Activated T-helper 9 cell treated with anti-CD3 and anti-CD28 coated beads, Interleukin-2, amount 50 U/mL, for 16 hours (primary cell): ENCODE measurements at regions not wholly inside any gene's neighbourhood (a gene's known extent, or its start where the extent isn't known, plus 50 kb on each side); places are given as distances from the start of the nearest gene placed in this dataset.
A peak's percentile ranks its signal among the peaks of the same experiment; 100 is the strongest.
"Not testable (repeated sequence)": the region's sequence is repeated elsewhere in the genome, so short reads cannot be mapped to it uniquely, and the experiment has no call there.

ENCODE experiments used
- DNase-seq: peaks from one replicate; pipeline ENCODE4 v3.0.0-alpha.2; 2020; ENCODE audit warnings: low read depth

DNA sequence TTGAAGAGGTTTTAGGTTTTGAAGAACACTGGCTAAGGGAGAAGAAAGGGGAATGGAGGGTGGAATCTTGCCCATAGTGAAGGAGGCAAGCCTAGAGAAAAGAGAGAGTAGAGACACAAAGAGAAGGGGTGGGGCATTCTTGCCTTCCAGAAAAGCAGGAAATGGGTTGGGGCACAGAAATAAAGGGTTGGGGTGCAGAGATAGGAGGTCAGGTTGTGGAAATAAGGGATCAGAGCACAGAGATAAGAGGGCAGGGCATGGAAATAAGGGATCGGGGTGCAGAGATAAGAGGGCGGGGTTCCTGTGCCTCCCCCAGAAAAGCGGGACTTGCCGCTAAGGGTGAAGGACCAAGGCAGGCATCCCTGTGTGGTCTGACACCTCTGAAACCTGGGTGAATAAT is 69.9 kb downstream of the ALG1L2 start:
- not testable (repeated sequence) for DNase-seq

DNA sequence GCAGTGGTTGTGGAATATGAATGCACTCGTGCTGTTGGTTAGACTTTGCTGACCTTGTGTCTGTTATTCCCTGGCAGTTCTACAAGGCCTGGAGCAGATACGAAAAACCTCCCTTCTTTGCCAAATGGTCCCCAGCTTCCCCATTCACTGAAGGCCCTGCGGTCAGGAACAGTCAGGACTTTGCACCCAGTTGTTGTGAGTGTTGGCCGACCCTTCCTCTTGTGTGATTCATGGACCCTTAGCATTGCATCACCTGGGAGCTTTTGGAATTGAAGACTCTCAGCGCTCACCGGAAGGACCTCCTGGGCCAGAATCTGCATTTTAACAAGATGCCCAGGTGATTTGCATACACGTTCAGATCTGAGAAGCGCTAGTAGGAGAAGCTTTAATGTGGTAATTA is 71.6 kb downstream of the ALG1L2 start:
- not testable (repeated sequence) for DNase-seq

DNA sequence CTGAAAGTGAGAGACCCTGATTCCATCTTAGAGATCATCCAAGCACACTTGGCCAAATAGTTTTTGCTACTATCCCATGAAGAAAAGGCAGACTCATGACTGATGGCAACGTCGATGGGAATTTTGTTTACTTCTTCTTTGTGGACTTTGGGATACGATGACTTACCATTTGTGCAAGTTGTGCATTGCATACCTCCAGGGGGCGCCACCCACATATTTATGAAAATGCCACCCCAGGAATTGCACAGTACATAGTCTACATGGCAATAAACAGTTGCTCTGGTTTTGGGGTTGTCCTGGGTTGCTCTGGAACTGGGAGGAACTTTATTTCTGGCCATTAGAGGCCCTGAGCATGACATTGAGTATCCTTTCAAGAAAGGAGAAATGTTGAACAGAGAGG is 73.8 kb downstream of the ALG1L2 start:
- not testable (repeated sequence) for DNase-seq

DNA sequence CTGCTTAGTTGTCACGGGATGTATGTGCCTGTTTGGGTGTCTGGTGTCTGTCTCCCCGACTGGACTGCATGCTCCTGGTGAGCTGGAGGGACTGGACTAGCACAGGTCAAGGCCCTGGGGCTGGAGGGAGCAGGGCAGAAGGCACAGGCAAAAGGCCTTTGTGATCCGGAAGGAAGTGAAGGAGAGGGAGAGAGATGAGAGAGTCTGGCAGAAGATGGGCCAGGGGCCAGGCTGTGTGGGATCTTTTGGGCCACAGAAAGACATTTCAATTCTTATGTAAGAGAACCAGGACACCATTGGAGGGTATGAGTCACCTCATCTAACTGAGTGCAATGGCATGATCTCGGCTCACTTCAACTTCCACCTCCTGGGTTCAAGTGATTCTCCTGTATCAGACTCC is 85.2 kb downstream of the ALG1L2 start:
- DNase-seq = not testable (repeated sequence)

DNA sequence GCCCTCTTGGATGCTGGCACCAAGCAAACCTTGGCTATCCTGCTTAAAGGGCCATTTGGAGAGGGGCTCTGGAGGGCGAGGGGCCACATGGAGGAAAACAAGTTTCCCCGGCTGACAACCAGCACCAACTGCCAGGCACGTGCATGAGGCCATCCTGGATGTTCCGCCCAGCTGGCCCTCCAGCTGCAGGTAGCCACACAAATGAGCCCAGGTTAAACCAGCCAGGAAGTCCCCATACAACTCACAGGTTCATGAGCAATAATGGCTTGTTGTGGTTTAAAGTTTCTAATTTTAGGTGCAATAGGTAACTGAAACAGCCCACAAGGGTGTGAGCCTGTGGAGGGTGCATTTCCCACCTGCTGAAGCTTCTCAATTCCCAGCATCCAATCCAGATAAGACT is 93.6 kb downstream of the ALG1L2 start:
- DNase-seq = not testable (repeated sequence)

DNA sequence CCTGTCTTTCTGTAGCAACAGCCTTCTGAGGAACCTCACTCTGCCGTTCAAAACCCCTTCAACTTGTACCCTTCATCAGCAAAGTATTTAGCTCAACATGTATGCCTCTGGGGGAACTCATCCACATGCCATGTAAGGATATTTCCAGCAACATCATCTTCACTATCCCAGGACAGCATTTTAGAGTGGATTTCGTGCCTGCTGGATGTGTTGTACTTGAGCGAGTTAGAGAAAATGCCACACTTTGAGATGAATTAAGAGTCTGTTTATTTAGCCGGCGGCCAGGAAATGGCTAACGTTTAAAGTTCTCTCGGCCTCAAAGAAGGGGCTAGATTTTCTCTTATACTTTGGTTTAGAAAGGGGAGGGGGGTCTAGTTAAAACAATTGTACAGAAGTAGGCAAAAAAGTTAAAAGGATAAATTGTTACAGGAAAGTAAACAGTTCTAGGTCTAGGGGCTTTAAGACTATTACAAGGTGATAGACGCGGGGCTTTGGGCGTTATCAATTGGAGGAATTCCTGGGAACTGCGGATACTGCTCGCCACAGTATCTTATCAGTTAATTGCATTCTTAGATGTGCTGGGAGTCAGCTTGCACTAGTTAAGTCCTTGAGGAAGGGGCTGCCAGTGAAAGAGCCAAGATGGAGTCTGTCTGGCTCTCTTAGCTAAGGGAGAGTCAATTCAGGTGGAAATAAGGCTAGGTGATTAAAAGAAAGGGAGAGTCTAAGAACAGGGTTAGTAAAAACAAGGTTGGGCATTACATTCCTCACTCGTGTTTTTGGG is 95.0 kb downstream of the ALG1L2 start:
- not testable (repeated sequence) for DNase-seq

DNA sequence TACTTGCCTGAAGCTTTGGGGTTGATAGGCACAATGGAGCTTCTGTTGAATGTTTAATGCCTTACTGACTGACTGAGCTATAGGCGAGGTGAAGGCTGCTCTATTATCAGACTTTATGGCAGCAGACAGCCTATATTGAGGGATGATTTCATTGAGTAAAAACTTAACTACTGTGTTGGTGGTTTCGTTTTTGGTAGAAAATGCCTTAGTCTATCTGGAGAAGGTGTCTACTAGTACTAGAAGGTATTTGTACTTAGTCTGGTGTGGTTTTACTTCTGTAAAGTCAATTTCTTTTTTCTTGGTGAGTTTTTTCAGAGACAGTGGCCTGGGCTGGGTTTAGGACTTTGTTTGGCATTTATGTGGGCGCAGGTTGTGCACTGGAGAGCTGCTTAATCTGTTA is 97.2 kb downstream of the ALG1L2 start:
- DNase-seq = not testable (repeated sequence)

DNA sequence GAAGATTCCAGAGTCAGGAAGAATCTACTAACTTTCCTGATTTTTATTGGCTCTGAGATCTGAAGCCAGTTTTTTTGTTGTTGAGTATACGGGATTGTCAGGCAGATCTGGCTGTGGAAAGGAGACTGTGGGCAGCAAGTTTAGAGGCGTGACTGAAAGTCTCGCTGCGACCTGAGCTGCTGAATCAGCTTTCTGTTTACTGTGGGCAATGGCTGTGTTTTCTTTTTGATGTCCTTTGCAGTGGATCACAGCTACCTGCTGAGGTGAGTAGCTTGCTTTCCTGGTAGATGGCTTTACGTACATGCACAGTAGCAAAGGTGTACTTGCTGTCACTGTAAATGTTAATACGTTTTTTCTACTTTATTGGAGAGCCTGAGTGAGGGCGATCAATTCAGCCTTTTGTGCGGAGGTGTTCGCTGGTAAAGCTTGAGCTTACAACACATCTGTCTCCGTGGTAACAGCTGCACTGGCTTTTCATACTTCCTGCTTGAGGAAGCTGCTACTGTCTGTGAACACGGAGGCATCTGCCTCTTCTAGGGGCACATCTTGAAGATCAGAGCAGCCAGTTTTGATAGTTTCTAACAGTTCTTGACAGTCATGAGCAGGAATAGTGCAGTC is 97.8 kb downstream of the ALG1L2 start:
- peak; percentile 7 for DNase-seq

DNA sequence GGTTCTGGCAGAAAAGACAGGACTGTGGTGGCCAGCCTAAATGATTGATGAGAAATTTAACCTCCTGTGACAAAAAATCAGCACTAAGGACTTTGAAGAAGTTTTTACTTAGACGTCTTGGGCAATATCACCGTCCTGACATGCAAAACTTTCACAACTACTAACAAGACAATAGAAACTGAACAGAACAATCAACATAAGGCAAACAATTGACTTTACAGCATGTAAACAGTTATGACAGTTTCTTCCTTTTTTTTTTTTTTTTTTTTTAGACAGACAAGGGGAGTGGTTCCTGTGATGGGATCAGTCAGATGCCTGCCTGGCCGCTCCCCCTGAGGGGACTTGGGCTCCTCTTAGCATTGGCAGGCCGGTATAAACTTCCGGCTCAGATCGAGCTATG is 100.8 kb downstream of the ALG1L2 start:
- DNase-seq = not testable (repeated sequence)

DNA sequence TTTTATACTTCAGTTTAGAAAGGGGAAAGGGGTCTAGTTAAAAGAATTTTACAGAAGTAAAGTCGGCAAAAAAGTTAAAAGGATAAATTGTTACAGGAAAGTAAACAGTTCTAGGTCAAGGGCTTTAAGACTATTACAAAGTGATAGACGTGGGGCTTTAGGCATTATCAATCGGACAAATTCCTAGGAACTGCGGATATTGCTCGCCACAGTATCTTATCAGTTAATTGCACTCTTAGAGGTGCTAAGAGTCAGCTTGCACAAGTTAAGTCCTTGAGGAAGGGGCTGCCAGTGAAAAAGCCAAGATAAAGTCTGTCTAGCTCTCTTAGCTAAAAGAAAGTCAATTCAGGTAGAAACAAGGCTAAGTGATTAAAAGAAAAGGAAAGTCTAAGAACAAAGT is 102.1 kb downstream of the ALG1L2 start:
- not testable (repeated sequence) for DNase-seq

DNA sequence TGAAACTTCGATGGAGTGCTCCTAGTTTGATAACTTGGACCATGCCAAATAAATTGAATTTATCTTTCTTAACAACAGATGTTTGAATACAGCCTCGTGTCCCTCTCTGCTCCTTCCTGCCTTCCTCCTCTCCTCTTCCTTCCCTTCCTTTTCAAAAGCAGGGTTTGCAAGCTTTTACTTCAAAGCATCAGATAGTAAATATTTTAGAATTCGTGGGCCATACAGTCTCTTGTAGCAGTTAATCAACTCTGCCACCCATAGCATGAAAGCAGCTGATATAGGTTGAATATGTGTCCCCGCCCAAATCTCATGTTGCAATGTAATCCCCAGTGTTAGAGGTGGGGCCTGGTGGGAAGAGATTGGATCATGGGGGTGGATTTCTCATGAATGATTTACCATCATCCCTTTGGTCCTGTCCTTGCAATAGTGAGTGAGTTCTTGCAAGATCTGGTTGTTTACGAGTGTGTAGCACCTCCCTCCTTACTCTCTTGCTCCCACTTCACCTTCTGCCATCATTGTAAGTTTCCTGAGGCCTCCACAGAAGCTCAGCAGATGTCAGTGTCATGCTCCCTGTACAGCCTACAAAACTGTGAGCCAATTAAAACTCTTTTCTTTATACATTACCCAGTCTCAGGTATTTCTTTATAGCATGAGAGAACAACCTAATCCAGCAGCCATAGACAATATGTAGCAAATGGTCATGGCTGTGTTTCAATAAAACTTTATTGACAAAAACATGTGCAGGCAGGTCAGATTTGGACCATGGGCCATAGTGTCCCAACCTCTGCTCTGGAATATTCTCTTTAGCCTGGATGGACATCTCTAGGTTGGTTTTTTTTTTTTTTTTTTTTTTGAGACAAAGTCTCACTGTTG is 102.8 kb downstream of the ALG1L2 start:
- DNase-seq = not testable (repeated sequence)

DNA sequence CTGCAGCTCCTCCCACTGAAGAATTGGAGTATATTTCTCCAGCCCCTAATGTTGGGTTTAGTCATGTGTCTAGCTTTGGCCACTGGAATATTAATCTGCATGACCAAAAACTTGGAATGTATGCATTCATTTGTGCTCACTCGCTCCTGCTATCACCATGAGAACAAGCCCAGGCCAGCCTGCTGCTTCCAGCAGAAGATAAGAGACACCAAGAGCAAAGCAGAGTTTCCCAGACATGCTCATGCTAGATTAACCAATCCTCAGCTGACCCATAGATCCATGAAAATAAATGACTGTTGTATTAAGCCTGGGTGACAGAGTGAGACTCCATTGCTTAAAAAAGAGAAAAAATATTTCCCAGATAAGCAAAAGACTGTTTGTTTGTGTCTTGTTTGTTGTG is 119.6 kb downstream of the ALG1L2 start:
- DNase-seq = not testable (repeated sequence)

DNA sequence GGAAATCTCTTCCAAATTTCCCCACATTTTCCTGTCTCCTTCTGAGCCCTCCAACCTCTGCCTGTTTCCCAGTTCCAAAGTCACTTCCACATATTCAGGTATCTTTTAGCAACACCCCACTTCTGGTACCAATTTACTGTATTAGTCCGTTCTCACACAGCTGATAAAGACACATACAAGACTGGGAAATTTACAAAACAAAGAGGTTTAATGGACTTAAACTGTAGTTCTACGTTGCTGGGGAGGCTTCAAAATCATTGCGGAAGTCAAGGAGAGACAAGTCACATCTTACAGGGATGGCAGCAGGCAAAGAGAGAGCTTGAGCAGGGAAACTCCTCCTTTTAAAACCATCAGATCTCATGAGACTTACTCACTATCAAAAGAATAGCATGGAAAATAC is 122.0 kb downstream of the ALG1L2 start:
- DNase-seq = not testable (repeated sequence)

DNA sequence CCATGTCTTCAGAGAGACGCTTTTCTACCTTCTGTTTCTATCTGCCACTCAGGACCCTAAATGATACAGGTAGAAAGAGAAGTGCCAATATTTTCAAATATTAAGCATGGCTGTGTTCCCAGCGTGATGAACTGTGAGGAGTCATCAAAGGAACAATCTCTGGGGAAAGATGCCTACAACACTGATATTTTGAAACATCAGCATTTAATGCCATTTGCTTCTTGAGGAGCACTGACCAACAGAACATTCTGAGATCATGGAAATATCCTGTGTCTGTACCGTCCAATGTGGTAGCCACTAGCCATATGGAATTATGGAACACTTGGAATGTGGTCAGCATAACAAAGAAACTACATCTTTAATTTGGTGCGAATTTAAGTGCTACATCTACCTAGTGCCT is 117.9 kb upstream of the COL6A5 start:
- DNase-seq = no peak

DNA sequence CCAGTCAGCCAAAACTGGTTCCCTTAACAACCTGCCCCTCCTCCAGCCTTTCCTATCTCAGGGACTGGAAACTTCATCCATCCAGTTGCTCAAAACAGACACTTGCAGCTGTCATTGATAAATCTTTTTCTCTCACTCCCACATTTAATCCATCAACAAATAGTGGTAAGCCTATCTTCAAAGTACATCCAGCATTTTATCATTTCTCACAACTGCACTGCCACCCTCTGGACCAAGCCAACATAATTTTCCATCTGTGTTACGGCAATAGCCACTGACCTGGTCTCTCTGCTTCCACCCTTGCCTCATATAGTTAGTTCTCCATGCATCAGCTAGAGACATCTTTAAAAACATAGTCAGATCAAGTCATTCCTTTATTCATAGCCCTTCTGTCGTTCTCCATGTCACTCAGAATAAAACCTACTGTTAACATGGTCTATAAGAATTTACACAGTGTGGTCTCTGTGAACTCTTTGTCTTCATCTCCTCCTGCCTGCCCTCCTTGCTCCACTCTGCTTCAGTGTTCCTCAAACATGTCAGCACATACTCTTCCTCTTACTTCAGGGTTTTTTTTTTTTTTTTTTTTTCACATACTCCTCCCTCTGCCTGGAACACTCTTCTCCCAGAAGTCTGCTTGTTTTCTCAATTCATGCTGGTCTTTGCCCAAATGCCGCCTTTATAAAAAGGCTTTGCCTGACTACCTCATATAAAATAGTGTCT is 102.5 kb upstream of the COL6A5 start:
- DNase-seq = no peak

DNA sequence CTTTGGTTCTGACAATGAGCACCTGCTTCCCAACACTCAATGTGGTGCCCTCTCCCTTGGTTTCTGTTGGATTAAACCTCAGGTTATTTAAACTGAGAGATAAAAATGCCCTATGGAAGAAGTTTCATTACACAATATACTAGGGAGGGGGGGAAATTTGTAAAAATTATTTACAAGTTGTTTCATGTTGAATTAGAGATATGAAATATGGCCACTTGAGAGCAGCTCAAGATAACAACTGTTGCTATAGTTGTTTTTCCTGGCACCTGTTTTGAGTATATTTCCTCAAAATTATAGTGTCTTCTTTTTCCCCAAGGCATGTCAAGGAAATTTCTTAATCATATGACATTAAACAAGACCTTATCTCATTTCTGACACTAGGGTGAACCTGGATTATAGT is 101.7 kb upstream of the COL6A5 start:
- no peak for DNase-seq

DNA sequence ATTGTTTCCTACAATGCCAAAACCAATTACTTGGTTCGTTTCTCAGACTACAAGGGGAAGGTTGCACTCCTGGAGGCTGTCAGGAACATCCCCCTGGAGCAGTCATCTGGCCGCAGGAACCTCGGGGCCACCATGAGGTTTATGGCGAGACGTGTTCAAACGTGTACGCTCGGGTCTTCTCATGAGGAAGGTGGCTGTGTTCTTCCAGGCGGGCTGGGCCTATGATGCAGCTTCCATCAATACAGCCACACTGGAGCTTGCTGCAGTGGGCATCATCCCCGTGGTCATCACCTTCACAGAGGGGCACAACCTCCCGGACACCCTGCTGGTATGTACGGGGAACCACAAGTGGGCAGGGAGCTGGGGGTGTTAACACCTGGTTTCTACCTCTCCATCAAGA is 94.5 kb upstream of the COL6A5 start:
- DNase-seq = no peak

DNA sequence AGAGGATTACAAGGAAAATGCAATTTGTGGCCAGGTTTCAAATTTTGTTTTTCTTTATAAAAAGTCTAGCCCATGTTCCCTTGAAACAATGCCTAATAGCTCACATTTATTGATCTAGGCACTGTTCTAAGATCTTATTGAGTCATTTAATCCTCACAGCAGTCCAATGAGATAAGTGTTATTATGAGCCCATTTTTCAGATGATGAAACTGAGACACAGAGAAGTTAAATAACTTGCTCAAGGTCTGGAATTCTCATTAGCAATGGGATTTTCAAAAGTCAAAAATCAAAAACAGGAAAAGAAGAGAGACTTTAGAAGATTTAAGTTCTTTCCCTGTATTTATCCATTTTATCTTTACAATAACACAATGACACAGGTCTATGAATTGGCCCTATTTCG is 90.0 kb upstream of the COL6A5 start:
- no peak for DNase-seq

DNA sequence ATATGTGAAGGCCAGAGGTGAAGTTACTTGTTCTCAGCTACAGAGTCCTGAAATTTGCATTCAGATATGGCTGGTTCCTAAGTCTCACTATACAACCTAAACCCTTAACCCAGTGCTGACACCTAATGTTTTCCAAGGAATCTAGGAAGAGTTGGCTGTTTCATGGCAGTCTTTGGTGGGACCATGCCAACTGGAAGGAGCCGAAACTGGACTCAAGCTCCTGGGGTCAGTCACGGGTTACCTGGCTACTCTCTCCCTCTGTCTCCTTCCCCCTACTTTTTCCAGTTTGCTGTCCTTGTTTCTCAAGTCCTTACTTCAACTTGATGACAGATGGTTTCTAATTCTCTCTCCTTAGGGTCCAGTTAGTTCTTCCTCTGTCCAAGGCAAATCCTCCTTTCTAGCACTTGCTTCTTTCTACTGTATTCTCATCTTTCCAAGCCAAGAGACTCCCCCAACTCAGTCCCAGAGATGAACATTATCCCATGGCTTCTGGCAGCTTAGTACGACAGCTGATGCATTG is 88.6 kb upstream of the COL6A5 start:
- DNase-seq = no peak

DNA sequence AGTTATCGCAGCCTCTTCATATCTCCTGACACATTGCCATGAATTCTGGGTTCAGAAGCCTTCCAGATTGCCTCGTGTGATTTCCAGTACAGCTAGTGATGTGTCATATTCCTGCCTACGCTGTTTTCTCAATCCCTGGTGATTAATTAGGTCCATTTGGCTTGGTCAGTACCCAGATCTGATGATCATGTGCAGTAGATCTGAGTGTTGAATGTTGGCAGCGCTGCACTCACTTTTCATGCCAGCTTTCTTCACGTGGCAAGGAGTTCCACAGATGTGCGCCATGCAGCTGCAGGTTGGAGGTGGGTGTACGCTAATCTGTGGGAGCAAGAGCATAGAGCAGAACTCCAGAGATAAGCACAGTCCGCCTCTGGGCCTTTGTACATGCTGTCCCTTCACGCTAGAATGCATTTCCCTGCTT is 86.9 kb upstream of the COL6A5 start:
- no peak for DNase-seq

DNA sequence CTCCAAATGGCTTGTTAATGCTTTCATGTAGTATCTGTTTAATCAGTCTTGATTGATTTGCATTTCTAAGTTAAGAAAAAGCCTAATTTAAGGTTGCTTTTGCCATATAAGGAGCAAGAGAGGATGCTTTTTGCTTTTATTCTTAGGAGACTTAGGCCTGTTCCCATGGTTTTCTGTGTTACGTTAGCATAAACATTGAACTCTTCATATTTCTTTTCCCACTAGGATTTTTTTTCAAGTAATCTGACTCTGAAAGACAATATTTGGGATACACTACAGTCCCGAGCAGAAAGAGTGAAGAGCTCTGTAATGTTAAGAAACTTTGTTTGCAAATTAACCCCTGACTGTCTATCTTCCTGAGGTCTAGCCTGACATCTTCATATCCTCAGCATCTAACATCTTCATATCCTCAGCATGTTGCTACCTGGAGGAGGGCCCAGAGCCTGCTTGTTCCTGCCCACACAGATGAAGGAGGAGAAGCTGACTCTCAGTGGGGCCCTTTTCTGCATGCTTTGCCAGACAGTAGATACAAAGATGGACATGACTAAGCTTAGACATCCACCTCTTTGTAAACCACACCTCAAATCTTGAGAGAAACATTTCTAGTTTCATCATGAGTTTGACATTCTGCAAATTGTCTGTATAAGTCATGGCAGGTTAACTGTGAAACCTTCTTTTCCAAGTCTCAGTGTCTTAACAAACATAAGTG is 86.2 kb upstream of the COL6A5 start:
- DNase-seq = no peak
